ENCODE measurements at regions not wholly inside any gene's neighbourhood (a gene's known extent, or its start where the extent isn't known, plus 50 kb on each side); places are given as distances from the start of the nearest gene placed in this dataset.

DNA sequence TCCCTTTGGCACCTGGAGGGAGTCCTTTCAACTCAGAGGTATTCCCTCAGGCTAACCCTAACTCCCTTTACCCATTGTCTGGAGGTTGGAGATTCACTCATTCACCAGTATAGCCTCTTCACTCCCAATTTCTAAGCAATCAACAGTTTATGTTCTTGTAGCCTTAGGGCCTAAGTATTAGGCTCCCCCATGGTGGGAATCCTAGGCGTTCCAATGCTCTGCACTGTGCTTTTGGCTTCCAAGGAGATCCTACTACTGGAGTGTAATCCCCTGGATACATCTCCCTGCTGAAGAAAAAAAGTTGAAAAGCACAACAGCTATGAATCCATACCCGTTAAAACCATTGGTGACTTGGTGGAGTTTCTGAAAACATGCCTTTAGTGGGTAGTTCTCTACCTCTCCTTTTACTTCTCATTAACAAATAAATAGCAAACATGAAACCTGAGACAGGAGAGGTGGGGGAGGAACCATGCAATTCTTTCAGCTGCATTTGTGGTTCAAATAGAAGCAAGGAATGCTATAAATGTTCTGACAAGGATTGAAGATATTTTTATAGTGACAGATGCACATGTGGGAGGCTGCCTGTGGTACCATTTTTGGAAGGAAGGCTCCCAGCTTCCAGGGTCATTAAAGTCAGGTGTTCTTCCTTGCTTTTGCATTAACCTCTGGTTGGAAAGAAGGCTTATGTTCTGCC, 397.1 kb downstream of the DMAC1 start:
- TF ChIP-seq EZH2phosphoT487 (IDR thresholded peaks at IDR 0.05; ENCODE audit: borderline replicate concordance, low read depth, low read length): no peak
- TF ChIP-seq, protein P1, sequence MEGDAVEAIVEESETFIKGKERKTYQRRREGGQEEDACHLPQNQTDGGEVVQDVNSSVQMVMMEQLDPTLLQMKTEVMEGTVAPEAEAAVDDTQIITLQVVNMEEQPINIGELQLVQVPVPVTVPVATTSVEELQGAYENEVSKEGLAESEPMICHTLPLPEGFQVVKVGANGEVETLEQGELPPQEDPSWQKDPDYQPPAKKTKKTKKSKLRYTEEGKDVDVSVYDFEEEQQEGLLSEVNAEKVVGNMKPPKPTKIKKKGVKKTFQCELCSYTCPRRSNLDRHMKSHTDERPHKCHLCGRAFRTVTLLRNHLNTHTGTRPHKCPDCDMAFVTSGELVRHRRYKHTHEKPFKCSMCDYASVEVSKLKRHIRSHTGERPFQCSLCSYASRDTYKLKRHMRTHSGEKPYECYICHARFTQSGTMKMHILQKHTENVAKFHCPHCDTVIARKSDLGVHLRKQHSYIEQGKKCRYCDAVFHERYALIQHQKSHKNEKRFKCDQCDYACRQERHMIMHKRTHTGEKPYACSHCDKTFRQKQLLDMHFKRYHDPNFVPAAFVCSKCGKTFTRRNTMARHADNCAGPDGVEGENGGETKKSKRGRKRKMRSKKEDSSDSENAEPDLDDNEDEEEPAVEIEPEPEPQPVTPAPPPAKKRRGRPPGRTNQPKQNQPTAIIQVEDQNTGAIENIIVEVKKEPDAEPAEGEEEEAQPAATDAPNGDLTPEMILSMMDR (conservative IDR thresholded peaks at IDR 0.05; ENCODE audit: low read length): peak; percentile 28; the same call in 1 of the 2 replicates
